Panc1 (cell line): ENCODE measurements at regions not wholly inside any gene's neighbourhood (a gene's known extent, or its start where the extent isn't known, plus 50 kb on each side); places are given as distances from the start of the nearest gene placed in this dataset.
"Not testable (repeated sequence)": the region's sequence is repeated elsewhere in the genome, so short reads cannot be mapped to it uniquely, and the experiment has no call there.

Experiments
- ATAC-seq: fragments of 200-7000 bp; cut with Tn5 transposase; 2 replicates; pipeline ENCODE4 v1.9.1; 2020; ENCODE audit warnings: mild to moderate bottlenecking, moderate library complexity
- BruUV-seq: library from RNA; stranded (reverse); fragments of 400-500 nt; replicated peaks from 2 replicates; lab custom pipeline; 2021; lab: Mats Ljungman, UMichigan
- CTCF ChIA-PET: fragments of 300-600 bp; sonication (Branson Sonifier 250); formaldehyde crosslinking; loops from one replicate; lab custom pipeline; 2022; ENCODE audit warnings: antibody characterized with exemption; lab: Charles Lee
- POLR2A ChIA-PET: fragments of 300-600 bp; sonication (Branson Sonifier 250); formaldehyde crosslinking; loops from one replicate; lab custom pipeline; 2022; ENCODE audit warnings: antibody characterized with exemption; lab: Charles Lee
- DNase-seq: peaks from one replicate; pipeline ENCODE4 v3.0.0-alpha.2; 2010; ENCODE audit warnings: low read depth, low spot score
- H3K27ac ChIP-seq: 2 replicates; pipeline ENCODE4 v1.5.1; 2011; ENCODE audit warnings: mild to moderate bottlenecking, low read length, inconsistent platforms
- H3K27me3 ChIP-seq: fragments of 200-500 bp; sonication (Bioruptor generic); 2 replicates; pipeline ENCODE4 v1.6.0; 2014; ENCODE audit warnings: low read length, inconsistent platforms; ENCODE audit not compliant: control insufficient read depth, insufficient read depth
- H3K36me3 ChIP-seq: fragments of 200-500 bp; sonication (Bioruptor generic); 2 replicates; pipeline ENCODE4 v1.5.1; 2014; ENCODE audit warnings: inconsistent platforms, mild to moderate bottlenecking, low read length, moderate library complexity; ENCODE audit not compliant: control insufficient read depth, insufficient read depth
- H3K4me1 ChIP-seq: 2 replicates; pipeline ENCODE4 v1.5.1; 2011; ENCODE audit warnings: inconsistent platforms, mild to moderate bottlenecking, low read length, moderate library complexity; ENCODE audit not compliant: control insufficient read depth, insufficient read depth
- H3K4me3 ChIP-seq, 2 experiments: 2 replicates each; pipeline ENCODE4 v1.5.1; 2011 to 2012; ENCODE audit warnings: low read depth in 2 of 2, low read length in 2 of 2, mild to moderate bottlenecking in 2 of 2, inconsistent platforms in 1 of 2, moderate library complexity in 1 of 2
- H3K9me3 ChIP-seq: fragments of 200-500 bp; sonication (Bioruptor generic); 2 replicates; pipeline ENCODE4 v1.5.1; 2014; ENCODE audit warnings: low read depth, mild to moderate bottlenecking, inconsistent platforms, low read length, moderate library complexity; ENCODE audit not compliant: control insufficient read depth, insufficient read depth
- CTCF ChIP-seq: fragments of 450-650 bp; IDR thresholded peaks from 2 replicates; pipeline ENCODE4 v1.5.1; 2017; ENCODE audit warnings: mild to moderate bottlenecking
- POLR2AphosphoS5 ChIP-seq: IDR thresholded peaks from 2 replicates; pipeline ENCODE4 v1.6.1; 2012; ENCODE audit warnings: mild to moderate bottlenecking, low read depth, low read length, moderate library complexity
- REST ChIP-seq, 2 experiments: IDR thresholded peaks; 2 replicates each; pipeline ENCODE4 v1.6.1; 2011 to 2012; ENCODE audit warnings: low read depth in 2 of 2, control low read depth in 1 of 2, low read length in 1 of 2, mild to moderate bottlenecking in 1 of 2, moderate library complexity in 1 of 2; ENCODE audit not compliant: insufficient read depth in 1 of 2
- SIN3A ChIP-seq: IDR thresholded peaks from 2 replicates; pipeline ENCODE4 v1.6.1; 2012; ENCODE audit warnings: low read depth, mild to moderate bottlenecking, low read length, moderate library complexity, borderline replicate concordance; ENCODE audit not compliant: insufficient read depth
- TCF7L2 ChIP-seq: IDR thresholded peaks from 2 replicates; pipeline ENCODE4 v1.6.1; 2011; ENCODE audit warnings: mild to moderate bottlenecking, low read depth, low read length, inconsistent platforms
- in situ Hi-C: cut with HindIII; loops from 2 replicates; pipeline ENCODE4 v1.10.0; 2016; ENCODE audit warnings: low sequenced_read_pairs, low pct_unique_long_range_greater_than_20kb
- intact Hi-C: fragments of 100-400 bp; cut with micrococcal nuclease; formaldehyde crosslinking; loops from one replicate; pipeline ENCODE4 v1.10.0; 2022; ENCODE audit not compliant: unreplicated experiment

- Histone ChIP-seq H3K9me3 (no peaks in the 10 kb centered on the region), H3K4me1 (no peaks in the 10 kb centered on the region), H3K27me3 (no peaks in the 10 kb centered on the region), H3K27ac (no peak overlapping the region), H3K36me3 (no peaks in the 10 kb centered on the region), H3K4me3 (no peak overlapping the region)
- POLR2A ChIA-PET = no interaction called here
- intact Hi-C loops = no loop called here
- DNase-seq (no peak), ATAC-seq (no peak)
- in situ Hi-C loops = no loop called here
- CTCF ChIA-PET = no interaction called here
- TF ChIP-seq REST (IDR thresholded peaks at IDR 0.05; ENCODE audit: insufficient read depth in 1 of 2, low read depth in 2 of 2, low read length in 1 of 2) (no peak), CTCF (no peak), SIN3A (no peak), TCF7L2 (no peak), POLR2AphosphoS5 (no peak)
- no TSS peak for BruUV-seq
Observed at GRCh38 chr12:54784115-54784514, 70.2 kb upstream of the MUCL1 start.

DNA sequence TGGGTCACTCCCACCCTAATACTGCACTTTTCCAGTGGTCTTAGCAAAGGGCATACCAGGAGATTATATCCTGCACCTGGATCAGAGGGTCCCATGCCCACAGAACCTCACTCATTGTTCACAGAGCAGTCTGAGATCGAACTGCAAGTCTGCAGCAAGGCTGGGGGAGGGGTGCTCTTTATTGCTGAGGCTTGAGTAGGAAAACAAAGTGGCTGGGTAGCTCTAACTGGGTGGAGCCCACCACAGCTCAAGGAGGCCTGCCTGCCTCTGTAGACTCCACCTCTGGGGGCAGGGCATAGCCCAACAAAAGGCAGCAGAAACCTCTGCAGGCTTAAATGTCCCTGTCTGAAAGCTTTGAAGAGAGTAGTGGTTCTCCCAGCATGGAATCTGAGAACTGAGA lies 77.3 kb upstream of the MUCL1 start:
- H3K4me1 ChIP-seq, BruUV-seq, CTCF ChIA-PET, H3K27ac ChIP-seq, ATAC-seq, DNase-seq, intact Hi-C loops, POLR2A ChIA-PET, H3K27me3 ChIP-seq, H3K4me3 ChIP-seq, in situ Hi-C loops, H3K9me3 ChIP-seq, H3K36me3 ChIP-seq: not testable (repeated sequence)

GRCh38 chr12:54773593-54773992 lies 80.7 kb upstream of the MUCL1 start:
- H3K4me1 ChIP-seq = no peaks in the 10 kb centered on the region
- H3K9me3 ChIP-seq = no peaks in the 10 kb centered on the region
- H3K36me3 ChIP-seq = no peaks in the 10 kb centered on the region
- BruUV-seq = no TSS peak
- H3K4me3 ChIP-seq = no peak overlapping the region
- intact Hi-C loops = no loop called here
- POLR2A ChIA-PET = no interaction called here
- in situ Hi-C loops = no loop called here
- TF ChIP-seq CTCF = no peak; the same call in 1 of the 2 replicates
- no peak for ATAC-seq
- no peaks in the 10 kb centered on the region for H3K27me3 ChIP-seq
- H3K27ac ChIP-seq = no peak overlapping the region
- CTCF ChIA-PET = no interaction called here
- DNase-seq = no peak
